Immature natural killer cell (primary cell): ENCODE measurements at regions not wholly inside any gene's neighbourhood (a gene's known extent, or its start where the extent isn't known, plus 50 kb on each side); places are given as distances from the start of the nearest gene placed in this dataset.

Source experiments
- DNase-seq, 3 donors: peaks; one replicate each; pipeline ENCODE4 v3.0.0; 2022; ENCODE audit warnings: mixed read lengths in 1 of 3
- H3K27ac Mint-ChIP-seq, 6 donors: one replicate each; pipeline ENCODE4 v1.8.0; 2020; ENCODE audit warnings: mixed read lengths in 6 of 6, mild to moderate bottlenecking in 5 of 6, inconsistent platforms in 4 of 6, moderate library complexity in 3 of 6
- H3K27me3 Mint-ChIP-seq, 3 donors: one replicate each; pipeline ENCODE4 v1.8.0; 2020 to 2021; ENCODE audit warnings: low read depth in 3 of 3, mild to moderate bottlenecking in 3 of 3, mixed read lengths in 3 of 3, moderate library complexity in 3 of 3, inconsistent platforms in 1 of 3
- H3K36me3 Mint-ChIP-seq, 3 donors: one replicate each; pipeline ENCODE4 v1.8.0; 2020; ENCODE audit warnings: mixed read lengths in 3 of 3, inconsistent platforms in 2 of 3, mild to moderate bottlenecking in 2 of 3
- H3K4me1 Mint-ChIP-seq, 2 donors: one replicate each; pipeline ENCODE4 v1.8.0; 2020; ENCODE audit warnings: inconsistent platforms in 2 of 2, mild to moderate bottlenecking in 2 of 2, mixed read lengths in 2 of 2, moderate library complexity in 1 of 2
- H3K4me3 Mint-ChIP-seq, 5 donors: one replicate each; pipeline ENCODE4 v1.8.0; 2020; ENCODE audit warnings: mild to moderate bottlenecking in 5 of 5, mixed read lengths in 5 of 5, inconsistent platforms in 3 of 5, moderate library complexity in 3 of 5
- H3K9me3 Mint-ChIP-seq, 6 donors: one replicate each; pipeline ENCODE4 v1.8.0; 2020; ENCODE audit warnings: mild to moderate bottlenecking in 6 of 6, mixed read lengths in 6 of 6, inconsistent platforms in 4 of 6, moderate library complexity in 3 of 6

DNA sequence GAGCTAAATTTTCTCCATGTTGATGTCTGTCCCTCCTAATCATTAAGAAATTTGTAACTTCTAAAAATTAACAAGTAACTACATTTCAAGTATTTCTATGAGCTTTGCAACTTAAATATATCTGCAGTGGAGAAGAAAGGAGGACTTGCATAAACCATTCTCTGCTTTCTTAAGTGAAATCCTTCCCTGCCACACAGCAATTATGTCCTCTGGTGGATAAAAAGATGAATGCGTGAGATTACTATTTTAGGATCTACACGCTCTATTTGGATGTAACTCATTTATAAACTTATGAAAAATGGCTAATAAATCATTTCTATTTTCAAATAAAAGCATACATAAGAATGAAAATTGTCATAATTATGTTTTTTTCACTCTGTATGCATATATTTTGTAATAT lies 338.0 kb upstream of the PTCHD4 start:
- no peak for DNase-seq
- Mint-ChIP-seq H3K27me3 (peaks cover 0 to 6% (median 0%) of the 10 kb centered on the region in 3 donors), H3K4me1 (no peaks in the 10 kb centered on the region), H3K4me3 (no peak overlapping the region), H3K9me3 (peaks cover 7 to 60% (median 32%) of the 10 kb centered on the region in 6 donors), H3K27ac (no peak overlapping the region), H3K36me3 (no peaks in the 10 kb centered on the region)

DNA sequence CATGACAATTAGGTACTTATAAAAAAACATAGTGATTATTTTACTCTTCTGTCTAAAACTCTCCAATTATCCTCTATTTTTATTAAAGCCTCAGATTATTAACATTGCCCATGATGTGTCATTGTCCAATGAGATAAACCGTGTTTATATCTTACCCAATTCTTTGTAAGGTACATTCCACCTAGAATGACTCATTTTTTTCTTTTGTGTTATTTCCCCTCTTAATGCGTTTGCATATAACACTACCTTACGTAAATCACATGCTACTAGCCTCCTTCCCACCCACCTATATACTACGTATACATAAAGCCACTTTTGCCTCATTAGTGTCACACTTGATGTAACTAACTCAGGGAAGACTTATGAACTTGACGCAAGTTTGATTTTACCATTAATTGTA lies 336.3 kb upstream of the PTCHD4 start:
- peaks cover 7 to 67% (median 34%) of the 10 kb centered on the region in 6 donors for H3K9me3 Mint-ChIP-seq
- H3K27me3 Mint-ChIP-seq = peaks cover 0 to 3% (median 0%) of the 10 kb centered on the region in 3 donors
- DNase-seq = no peak
- H3K4me1 Mint-ChIP-seq = no peaks in the 10 kb centered on the region
- H3K36me3 Mint-ChIP-seq = no peaks in the 10 kb centered on the region
- no peak overlapping the region for H3K27ac Mint-ChIP-seq
- H3K4me3 Mint-ChIP-seq = no peak overlapping the region

DNA sequence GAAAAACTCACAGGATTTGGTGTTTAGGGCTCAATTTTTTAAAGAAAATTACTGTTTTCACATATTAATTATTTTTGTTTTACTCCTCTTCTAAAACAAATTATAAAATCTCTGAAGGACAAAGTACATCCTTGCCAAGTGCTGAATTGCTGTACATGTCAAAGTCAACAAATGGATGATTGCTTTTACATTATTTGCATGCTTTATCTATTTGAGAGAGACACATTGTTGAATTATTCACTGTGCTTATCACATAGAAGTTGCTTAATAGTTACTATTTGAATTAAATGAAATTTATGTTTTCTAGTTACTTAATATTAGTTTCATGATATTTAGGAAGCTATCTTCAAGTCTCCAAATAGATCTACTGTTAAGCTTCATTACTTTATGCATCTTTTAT lies 318.6 kb upstream of the PTCHD4 start:
- no peak overlapping the region for H3K4me3 Mint-ChIP-seq
- H3K9me3 Mint-ChIP-seq = peaks cover 9 to 42% (median 20%) of the 10 kb centered on the region in 6 donors
- no peaks in the 10 kb centered on the region for H3K36me3 Mint-ChIP-seq

DNA sequence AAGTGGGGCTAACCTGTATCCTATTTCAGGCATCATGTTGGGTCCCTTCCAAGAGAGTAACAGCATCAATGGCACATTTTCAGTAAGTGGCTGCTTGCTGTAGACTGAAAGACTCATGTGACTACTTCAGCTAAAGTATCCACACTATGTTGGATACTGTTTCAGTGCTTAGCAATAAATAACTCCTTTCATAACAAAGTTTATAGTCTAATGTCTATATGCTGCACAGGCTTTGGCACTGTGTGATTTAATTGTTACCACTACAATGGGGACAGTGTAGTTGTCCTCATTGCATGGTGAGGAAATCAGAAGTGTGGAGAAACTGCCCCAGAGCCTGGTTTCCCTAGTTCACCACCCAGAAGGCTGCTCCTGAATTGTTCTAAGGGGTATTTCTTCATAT lies 318.0 kb upstream of the PTCHD4 start:
- Mint-ChIP-seq H3K27ac (no peak overlapping the region), H3K36me3 (no peaks in the 10 kb centered on the region), H3K27me3 (peaks cover 0 to 1% (median 0%) of the 10 kb centered on the region in 3 donors), H3K4me3 (no peak overlapping the region), H3K4me1 (no peaks in the 10 kb centered on the region), H3K9me3 (peaks cover 9 to 43% (median 22%) of the 10 kb centered on the region in 6 donors)
- no peak for DNase-seq

More for the DNA sequence above, 318.6 kb upstream of the PTCHD4 start:
- H3K27me3 Mint-ChIP-seq = peaks cover 0 to 1% (median 0%) of the 10 kb centered on the region in 3 donors
- H3K27ac Mint-ChIP-seq = no peak overlapping the region
- H3K4me1 Mint-ChIP-seq = no peaks in the 10 kb centered on the region
- no peak for DNase-seq

DNA sequence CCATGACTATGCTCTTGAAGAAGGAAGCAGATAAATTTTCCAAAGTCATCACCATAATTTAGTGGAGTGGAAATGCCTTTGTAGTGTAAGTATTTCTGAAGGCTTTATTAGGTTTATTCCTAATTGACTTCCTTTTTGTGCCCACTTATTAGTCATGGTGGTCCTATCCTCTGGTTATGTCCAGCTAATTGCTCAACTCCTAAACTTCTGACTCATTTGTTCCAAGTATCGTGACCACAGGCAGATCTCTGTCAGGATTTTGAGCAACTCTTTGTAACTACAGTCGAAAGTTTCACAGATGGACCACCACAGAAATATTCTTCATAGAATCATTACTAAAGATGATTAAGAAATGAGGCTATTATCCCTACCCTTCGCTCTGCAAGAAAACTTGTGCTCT lies 315.6 kb upstream of the PTCHD4 start:
- no peak overlapping the region for H3K27ac Mint-ChIP-seq
- peaks cover 0 to 1% (median 0%) of the 10 kb centered on the region in 3 donors for H3K27me3 Mint-ChIP-seq
- H3K9me3 Mint-ChIP-seq = peaks cover 7 to 46% (median 16%) of the 10 kb centered on the region in 6 donors
- no peak for DNase-seq
- H3K4me3 Mint-ChIP-seq = no peak overlapping the region
- H3K4me1 Mint-ChIP-seq = no peaks in the 10 kb centered on the region
- H3K36me3 Mint-ChIP-seq = no peaks in the 10 kb centered on the region

- H3K4me1 Mint-ChIP-seq = no peaks in the 10 kb centered on the region
- no peak for DNase-seq
- H3K36me3 Mint-ChIP-seq = no peaks in the 10 kb centered on the region
- H3K27me3 Mint-ChIP-seq = peaks cover 0 to 1% (median 0%) of the 10 kb centered on the region in 3 donors
- H3K9me3 Mint-ChIP-seq = peaks cover 5 to 31% (median 14%) of the 10 kb centered on the region in 6 donors
- H3K27ac Mint-ChIP-seq = no peak overlapping the region
- H3K4me3 Mint-ChIP-seq = no peak overlapping the region
Measured at GRCh38 chr6:48423640-48424365, 312.8 kb upstream of the PTCHD4 start.

DNA sequence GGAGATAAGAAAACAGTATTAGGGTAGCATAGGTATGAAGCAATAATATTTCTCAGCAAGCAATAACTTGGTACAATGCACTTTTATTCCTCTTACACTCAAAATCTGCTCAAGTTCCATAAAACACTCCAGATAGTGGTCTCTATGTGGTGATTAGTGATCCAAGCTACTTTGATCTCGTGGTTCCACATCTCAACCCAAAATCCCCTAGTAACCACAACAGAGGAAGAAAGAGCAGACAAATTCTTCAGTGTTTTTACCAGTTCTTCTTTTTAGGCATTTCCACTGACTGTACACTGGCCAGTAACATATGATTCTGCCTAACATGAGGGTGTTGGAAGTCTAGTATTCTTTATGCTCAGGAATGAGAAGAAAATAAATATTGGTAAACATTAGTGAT lies 309.0 kb upstream of the PTCHD4 start:
- Mint-ChIP-seq H3K36me3 (peaks cover 0 to 1% (median 0%) of the 10 kb centered on the region in 3 donors), H3K27me3 (peaks cover 0 to 1% (median 0%) of the 10 kb centered on the region in 3 donors), H3K27ac (no peak overlapping the region), H3K9me3 (peaks cover 5 to 21% (median 12%) of the 10 kb centered on the region in 6 donors), H3K4me1 (no peaks in the 10 kb centered on the region), H3K4me3 (no peak overlapping the region)
- no peak for DNase-seq

- DNase-seq = no peak
- H3K4me1 Mint-ChIP-seq = no peaks in the 10 kb centered on the region
- H3K36me3 Mint-ChIP-seq = peaks cover 0 to 3% (median 0%) of the 10 kb centered on the region in 3 donors
- peaks cover 0 to 21% (median 8%) of the 10 kb centered on the region in 6 donors for H3K9me3 Mint-ChIP-seq
- H3K27ac Mint-ChIP-seq = no peak overlapping the region
- H3K4me3 Mint-ChIP-seq = no peak overlapping the region
- H3K27me3 Mint-ChIP-seq = peaks cover 0 to 1% (median 0%) of the 10 kb centered on the region in 3 donors
Measured at GRCh38 chr6:48417927-48418326, 306.9 kb upstream of the PTCHD4 start.

- H3K27ac Mint-ChIP-seq = no peak overlapping the region
- H3K4me3 Mint-ChIP-seq = no peak overlapping the region
- no peaks in the 10 kb centered on the region for H3K4me1 Mint-ChIP-seq
- H3K27me3 Mint-ChIP-seq = no peaks in the 10 kb centered on the region
- peaks cover 5 to 35% (median 18%) of the 10 kb centered on the region in 6 donors for H3K9me3 Mint-ChIP-seq
- DNase-seq = no peak
- peaks cover 0 to 3% (median 0%) of the 10 kb centered on the region in 3 donors for H3K36me3 Mint-ChIP-seq
Measured at GRCh38 chr6:48412656-48413055, 301.7 kb upstream of the PTCHD4 start.

GRCh38 chr6:48404927-48405326 lies 293.9 kb upstream of the PTCHD4 start:
- Mint-ChIP-seq H3K36me3 (no peaks in the 10 kb centered on the region), H3K27me3 (peaks cover 0 to 1% (median 0%) of the 10 kb centered on the region in 3 donors), H3K4me1 (no peaks in the 10 kb centered on the region), H3K9me3 (peaks cover 10 to 56% (median 31%) of the 10 kb centered on the region in 6 donors), H3K27ac (no peak overlapping the region), H3K4me3 (no peak overlapping the region)
- DNase-seq = no peak

DNA sequence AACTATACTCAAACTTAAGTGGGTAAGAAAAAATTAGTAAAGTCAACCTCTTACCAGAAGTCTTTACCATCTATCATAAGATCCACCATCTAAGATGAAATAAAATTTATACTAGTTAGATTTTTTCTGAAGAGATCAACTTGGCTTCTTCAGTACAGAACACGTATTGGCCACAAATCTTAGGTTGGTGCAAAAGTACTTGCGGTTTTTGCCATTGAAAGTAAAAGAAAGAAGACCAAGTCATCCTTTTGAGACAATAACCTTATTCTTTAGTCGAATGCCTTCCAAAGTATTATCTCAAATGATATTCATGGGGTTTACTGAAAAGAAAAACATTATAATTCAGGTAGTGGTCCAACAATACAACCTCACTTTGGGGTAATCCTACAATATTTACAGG lies 292.6 kb upstream of the PTCHD4 start:
- no peak for DNase-seq
- Mint-ChIP-seq H3K27ac (no peak overlapping the region), H3K9me3 (peaks cover 10 to 56% (median 28%) of the 10 kb centered on the region in 6 donors), H3K27me3 (peaks cover 0 to 1% (median 0%) of the 10 kb centered on the region in 3 donors), H3K4me1 (no peaks in the 10 kb centered on the region), H3K36me3 (peaks cover 0 to 4% (median 0%) of the 10 kb centered on the region in 3 donors), H3K4me3 (no peak overlapping the region)

DNA sequence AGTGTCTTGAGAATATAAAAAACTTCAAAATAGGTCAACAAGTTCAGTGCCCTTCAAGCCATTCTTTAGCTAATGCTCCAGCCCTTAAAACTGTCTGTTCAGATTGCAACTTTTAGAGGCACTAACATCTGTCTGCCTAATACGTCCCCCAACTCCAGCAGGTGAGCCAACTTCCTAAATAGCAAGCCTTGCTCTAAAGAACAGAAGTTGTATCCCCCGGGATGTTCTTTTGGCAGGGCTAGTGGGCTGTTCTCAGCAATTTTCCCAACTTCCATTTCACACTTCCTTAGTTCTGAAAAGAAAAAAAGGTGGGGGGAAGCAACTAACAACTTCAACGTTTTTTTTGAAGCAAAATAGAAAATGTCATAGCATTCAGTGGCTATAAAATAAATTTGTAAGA lies 290.0 kb upstream of the PTCHD4 start:
- H3K9me3 Mint-ChIP-seq = peaks cover 3 to 45% (median 22%) of the 10 kb centered on the region in 6 donors
- H3K27me3 Mint-ChIP-seq = peaks cover 0 to 1% (median 0%) of the 10 kb centered on the region in 3 donors
- no peak for DNase-seq
- H3K36me3 Mint-ChIP-seq = peaks cover 0 to 4% (median 0%) of the 10 kb centered on the region in 3 donors
- no peak overlapping the region for H3K4me3 Mint-ChIP-seq
- H3K4me1 Mint-ChIP-seq = no peaks in the 10 kb centered on the region
- H3K27ac Mint-ChIP-seq = no peak overlapping the region

DNA sequence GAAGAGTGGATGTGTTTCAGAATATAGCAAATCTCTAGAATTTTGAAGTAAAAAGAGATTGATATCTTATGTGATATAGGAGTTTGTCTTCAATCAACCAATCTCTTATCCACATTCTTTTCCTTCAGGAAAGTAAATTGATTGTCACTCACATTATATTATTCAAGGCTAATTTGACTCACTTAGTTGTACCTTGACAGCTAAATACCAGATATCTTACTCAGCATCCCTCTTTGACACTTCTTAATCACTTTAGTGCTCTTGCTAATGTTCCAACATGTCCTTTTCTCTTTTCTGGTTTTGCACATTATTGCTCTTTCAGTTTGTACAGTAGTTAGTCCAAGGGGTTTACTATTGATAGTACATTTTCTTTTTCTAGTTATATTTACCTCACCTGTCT lies 286.9 kb upstream of the PTCHD4 start:
- H3K4me3 Mint-ChIP-seq = no peak overlapping the region

DNA sequence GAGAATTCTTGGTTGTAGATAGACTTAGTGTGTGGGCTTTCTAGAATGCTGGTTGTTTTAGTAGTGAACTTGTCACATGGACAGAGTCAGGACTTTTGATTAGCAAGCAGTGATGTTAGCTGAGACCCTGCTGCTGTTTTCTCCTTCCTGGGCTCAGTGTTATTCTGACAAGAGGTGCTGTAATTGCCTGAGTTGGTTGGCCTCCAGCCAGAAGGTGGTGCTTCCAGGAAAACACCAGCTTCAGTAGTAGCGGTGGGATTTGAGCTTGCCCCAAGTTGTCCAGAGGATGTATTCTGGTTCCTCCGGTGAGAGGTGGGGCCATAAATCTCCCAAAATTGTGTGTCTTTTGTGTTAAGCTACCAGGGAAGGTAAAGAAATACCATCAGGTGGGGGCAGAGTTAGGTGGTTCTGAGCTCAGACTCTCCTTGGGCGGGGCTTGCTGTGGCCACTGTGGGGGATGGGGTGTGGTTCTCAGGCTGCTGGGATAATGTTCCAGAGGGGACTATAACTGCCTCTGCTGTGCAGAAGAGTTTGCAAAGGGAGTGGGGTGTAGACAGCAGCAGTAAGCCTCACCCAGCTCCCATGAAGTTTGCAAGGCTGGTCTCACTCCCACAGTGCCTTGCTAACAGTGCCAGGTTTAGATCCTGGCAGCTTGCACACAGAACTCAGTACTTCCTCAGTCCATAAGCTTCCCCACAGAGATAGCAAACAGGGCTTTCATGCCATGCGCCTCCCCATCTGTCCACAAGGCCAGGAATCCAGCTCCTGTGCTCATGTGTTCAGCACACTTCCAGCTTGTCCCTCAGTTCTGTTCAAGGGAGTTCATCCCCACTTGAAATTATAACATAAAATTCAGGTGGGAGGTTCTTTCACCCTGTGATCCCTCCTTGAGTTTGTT lies 278.4 kb upstream of the PTCHD4 start:
- Mint-ChIP-seq H3K36me3 (no peaks in the 10 kb centered on the region), H3K27me3 (no peaks in the 10 kb centered on the region), H3K9me3 (peaks cover 9 to 42% (median 15%) of the 10 kb centered on the region in 6 donors), H3K4me3 (no peak overlapping the region), H3K27ac (no peak overlapping the region), H3K4me1 (no peaks in the 10 kb centered on the region)
- no peak for DNase-seq

More for the DNA sequence above, 286.9 kb upstream of the PTCHD4 start:
- no peak for DNase-seq
- Mint-ChIP-seq H3K27ac (no peak overlapping the region), H3K27me3 (no peaks in the 10 kb centered on the region), H3K4me1 (no peaks in the 10 kb centered on the region), H3K36me3 (peaks cover 0 to 4% (median 0%) of the 10 kb centered on the region in 3 donors), H3K9me3 (peaks cover 5 to 45% (median 24%) of the 10 kb centered on the region in 6 donors)
